B cell (primary cell): ENCODE measurements at regions not wholly inside any gene's neighbourhood (a gene's known extent, or its start where the extent isn't known, plus 50 kb on each side); places are given as distances from the start of the nearest gene placed in this dataset.

Source experiments
- ATAC-seq: fragments of 200-7000 bp; cut with Tn5 transposase; one replicate; pipeline ENCODE4 v1.10.0; 2021; ENCODE audit warnings: low read depth, mild to moderate bottlenecking, moderate number of reproducible peaks, moderate library complexity
- CTCF ChIA-PET: fragments of 350-600 bp; sonication (Branson Sonifier 250); formaldehyde crosslinking; loops from one replicate; lab custom pipeline; 2021; ENCODE audit warnings: antibody characterized with exemption, inconsistent platforms; lab: Charles Lee
- POLR2A ChIA-PET: fragments of 350-600 bp; sonication (Branson Sonifier 250); formaldehyde crosslinking; loops from one replicate; lab custom pipeline; 2021; ENCODE audit warnings: antibody characterized with exemption; lab: Charles Lee
- DNase-seq: peaks from one replicate; pipeline ENCODE4 v3.0.0; 2013
- H2AFZ ChIP-seq: 2 replicates; pipeline ENCODE4 v1.6.1; 2012; ENCODE audit warnings: mild to moderate bottlenecking, low read depth, low read length; ENCODE audit not compliant: insufficient read depth, poor library complexity, severe bottlenecking
- H3K27ac ChIP-seq, 2 donors: 1 replicate in 1 of 2; 2 replicates in 1 of 2; pipeline ENCODE4 v1.5.1; 2012 to 2013; ENCODE audit warnings: low read length in 2 of 2, mild to moderate bottlenecking in 2 of 2, moderate library complexity in 1 of 2
- H3K27me3 ChIP-seq, 4 experiments: fragments of 200-600 bp in 1 of 4; sonication (generic) in 1 of 4; replicated peaks in 1 of 4; 1 replicate in 2 of 4; 2 replicates in 2 of 4; pipeline versions ENCODE4 v1.6.1 to v1.7.0; 2013 to 2016; ENCODE audit warnings: low read length in 3 of 4, mild to moderate bottlenecking in 2 of 4, mixed read lengths in 1 of 4, moderate library complexity in 1 of 4; ENCODE audit not compliant: insufficient read depth in 4 of 4, control insufficient read depth in 3 of 4; ENCODE audit errors: control extremely low read depth in 1 of 4
- H3K36me3 ChIP-seq, 2 experiments: replicated peaks in 1 of 2; 1 replicate in 1 of 2; 2 replicates in 1 of 2; pipeline versions ENCODE4 v1.6.1 to v1.7.1; 2013; ENCODE audit warnings: low read length in 1 of 2; ENCODE audit not compliant: insufficient read depth in 2 of 2, control insufficient read depth in 1 of 2; ENCODE audit errors: control extremely low read depth in 1 of 2, extremely low read depth in 1 of 2
- H3K4me1 ChIP-seq, 2 donors: fragments of 200-600 bp in 1 of 2; sonication (generic) in 1 of 2; 1 replicate in 1 of 2; 2 replicates in 1 of 2; pipeline versions ENCODE4 v1.5.1 to v1.6.1; 2013 to 2017; ENCODE audit warnings: low read length in 2 of 2; ENCODE audit not compliant: control insufficient read depth in 2 of 2, insufficient read depth in 2 of 2
- H3K4me2 ChIP-seq: replicated peaks from 2 replicates; pipeline ENCODE3; 2012; ENCODE audit warnings: mild to moderate bottlenecking, low read depth, low read length; ENCODE audit not compliant: poor library complexity, severe bottlenecking
- H3K4me3 ChIP-seq, 5 experiments: fragments of 200-600 bp in 1 of 5; sonication (generic) in 1 of 5; 1 replicate in 3 of 5; 2 replicates in 2 of 5; pipeline versions ENCODE4 v1.5.1 to v1.7.0; 2011 to 2016; ENCODE audit warnings: low read length in 4 of 5, mild to moderate bottlenecking in 4 of 5, low read depth in 2 of 5, control low read depth in 1 of 5, moderate library complexity in 1 of 5; ENCODE audit not compliant: insufficient read depth in 1 of 5; ENCODE audit errors: control extremely low read depth in 1 of 5, extremely low read depth in 1 of 5
- H3K79me2 ChIP-seq: fragments of 200-600 bp; sonication (generic); one replicate; pipeline ENCODE4 v1.6.0; 2016; ENCODE audit warnings: low read length; ENCODE audit not compliant: control insufficient read depth, insufficient read depth
- H3K9ac ChIP-seq: fragments of 200-600 bp; sonication (generic); 2 replicates; pipeline ENCODE4 v1.6.1; 2017; ENCODE audit warnings: mild to moderate bottlenecking, low read length, moderate library complexity
- H3K9me3 ChIP-seq, 3 donors: one replicate each; pipeline versions ENCODE4 v1.6.1 to v1.7.1; 2013; ENCODE audit warnings: low read length in 2 of 3; ENCODE audit not compliant: control insufficient read depth in 2 of 3, insufficient read depth in 1 of 3; ENCODE audit errors: control extremely low read depth in 1 of 3
- H4K20me1 ChIP-seq: 2 replicates; pipeline ENCODE4 v1.6.0; 2012; ENCODE audit warnings: mild to moderate bottlenecking, low read length; ENCODE audit not compliant: insufficient read depth, control insufficient read depth, poor library complexity, severe bottlenecking
- H3K27ac Mint-ChIP-seq: one replicate; pipeline ENCODE4 v1.8.0; 2021; ENCODE audit warnings: mixed read lengths
- H3K27me3 Mint-ChIP-seq: one replicate; pipeline ENCODE4 v1.8.0; 2021; ENCODE audit warnings: mixed read lengths
- H3K4me1 Mint-ChIP-seq: one replicate; pipeline ENCODE4 v1.8.0; 2021; ENCODE audit warnings: mixed read lengths
- H3K4me3 Mint-ChIP-seq: one replicate; pipeline ENCODE4 v1.8.0; 2021; ENCODE audit warnings: mixed read lengths
- H3K9me3 Mint-ChIP-seq: one replicate; pipeline ENCODE4 v1.8.0; 2022; ENCODE audit warnings: mixed read lengths; ENCODE audit not compliant: insufficient read depth
- EZH2 ChIP-seq: IDR thresholded peaks from 2 replicates; pipeline ENCODE4 v1.6.1; 2012; ENCODE audit warnings: borderline replicate concordance, low read depth, mild to moderate bottlenecking, moderate library complexity, low read length; ENCODE audit not compliant: insufficient read depth, poor library complexity, severe bottlenecking
- WGBS: methylation state at CpG from one replicate; pipeline ENCODE4 v1.1.5; 2013; ENCODE audit warnings: missing lambda C conversion rate; ENCODE audit not compliant: insufficient coverage; 5-methylcytosine and 5-hydroxymethylcytosine counted together
- intact Hi-C: fragments of 100-400 bp; cut with micrococcal nuclease; formaldehyde crosslinking; loops from one replicate; pipeline ENCODE4 v1.10.0; 2022
- TF ChIP-seq, protein P1 (sequence below): fragments of 200-600 bp; IDR thresholded peaks from one replicate; pipeline ENCODE4 v1.8.0; 2022; ENCODE audit warnings: antibody characterized with exemption, mild to moderate bottlenecking

DNA sequence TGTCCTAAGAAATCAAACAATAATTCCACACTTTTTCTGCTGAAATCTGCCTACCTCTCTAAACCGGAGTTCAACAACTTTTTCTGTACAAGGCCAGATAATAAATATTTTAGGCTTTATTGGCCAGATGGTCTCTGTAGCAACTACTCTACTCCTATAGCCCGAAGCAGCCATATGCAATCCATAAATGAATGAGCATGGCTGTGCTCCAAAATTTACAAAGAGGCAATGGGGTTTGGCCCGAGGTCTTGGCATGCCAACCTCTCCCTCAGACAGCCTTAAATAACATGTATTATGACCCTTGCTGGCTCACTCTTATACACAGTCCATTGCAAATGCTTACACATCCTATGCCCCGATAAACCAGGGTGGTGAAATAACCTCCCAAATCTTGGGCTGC, 98.6 kb upstream of the GPM6A start:
- H3K9me3 Mint-ChIP-seq, result no peaks in the 10 kb centered on the region
- no peak for ATAC-seq
- H3K27me3 Mint-ChIP-seq, result no peaks in the 10 kb centered on the region
- H4K20me1 ChIP-seq, result no peaks in the 10 kb centered on the region
- CTCF ChIA-PET, result no interaction called here
- no peaks in the 10 kb centered on the region for H3K36me3 ChIP-seq
- TF ChIP-seq, protein P1, sequence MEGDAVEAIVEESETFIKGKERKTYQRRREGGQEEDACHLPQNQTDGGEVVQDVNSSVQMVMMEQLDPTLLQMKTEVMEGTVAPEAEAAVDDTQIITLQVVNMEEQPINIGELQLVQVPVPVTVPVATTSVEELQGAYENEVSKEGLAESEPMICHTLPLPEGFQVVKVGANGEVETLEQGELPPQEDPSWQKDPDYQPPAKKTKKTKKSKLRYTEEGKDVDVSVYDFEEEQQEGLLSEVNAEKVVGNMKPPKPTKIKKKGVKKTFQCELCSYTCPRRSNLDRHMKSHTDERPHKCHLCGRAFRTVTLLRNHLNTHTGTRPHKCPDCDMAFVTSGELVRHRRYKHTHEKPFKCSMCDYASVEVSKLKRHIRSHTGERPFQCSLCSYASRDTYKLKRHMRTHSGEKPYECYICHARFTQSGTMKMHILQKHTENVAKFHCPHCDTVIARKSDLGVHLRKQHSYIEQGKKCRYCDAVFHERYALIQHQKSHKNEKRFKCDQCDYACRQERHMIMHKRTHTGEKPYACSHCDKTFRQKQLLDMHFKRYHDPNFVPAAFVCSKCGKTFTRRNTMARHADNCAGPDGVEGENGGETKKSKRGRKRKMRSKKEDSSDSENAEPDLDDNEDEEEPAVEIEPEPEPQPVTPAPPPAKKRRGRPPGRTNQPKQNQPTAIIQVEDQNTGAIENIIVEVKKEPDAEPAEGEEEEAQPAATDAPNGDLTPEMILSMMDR, result no peak
- TF ChIP-seq EZH2, result no peak
- no peaks in the 10 kb centered on the region for H3K4me1 ChIP-seq
- H2AFZ ChIP-seq, result no peak overlapping the region
- POLR2A ChIA-PET, result no interaction called here
- H3K4me3 Mint-ChIP-seq, result no peak overlapping the region
- no peaks in the 10 kb centered on the region for H3K4me1 Mint-ChIP-seq
- H3K27me3 ChIP-seq, result no peaks in the 10 kb centered on the region
- no peak overlapping the region for H3K4me2 ChIP-seq
- H3K27ac Mint-ChIP-seq, result no peak overlapping the region
- H3K9ac ChIP-seq, result no peak overlapping the region
- no peaks in the 10 kb centered on the region for H3K9me3 ChIP-seq
- no peak overlapping the region for H3K4me3 ChIP-seq
- intact Hi-C loops, result no loop called here
- DNase-seq, result no peak
- 90% methylated on average over 3 of the region's 4 CpGs for WGBS
- H3K79me2 ChIP-seq, result no peaks in the 10 kb centered on the region
- no peak overlapping the region for H3K27ac ChIP-seq

GRCh38 chr4:175916626-175917351, 104.7 kb upstream of the GPM6A start:
- Mint-ChIP-seq H3K9me3 (no peaks in the 10 kb centered on the region), H3K27me3 (no peaks in the 10 kb centered on the region), H3K4me3 (no peak overlapping the region), H3K27ac (no peak overlapping the region), H3K4me1 (no peaks in the 10 kb centered on the region)
- Histone ChIP-seq H2AFZ (no peak overlapping the region), H3K4me2 (no peak overlapping the region), H3K79me2 (no peaks in the 10 kb centered on the region), H3K27ac (no peak overlapping the region), H4K20me1 (no peaks in the 10 kb centered on the region), H3K4me3 (no peak overlapping the region), H3K36me3 (no peaks in the 10 kb centered on the region), H3K9ac (no peak overlapping the region), H3K9me3 (no peaks in the 10 kb centered on the region), H3K4me1 (no peaks in the 10 kb centered on the region), H3K27me3 (no peaks in the 10 kb centered on the region)
- no peak for ATAC-seq
- CTCF ChIA-PET, result no interaction called here
- POLR2A ChIA-PET, result no interaction called here
- DNase-seq, result no peak
- intact Hi-C loops, result no loop called here
- whole genome bisulfite sequencing, result 97% methylated on average over 4 of the region's 6 CpGs
- TF ChIP-seq, protein P1, result no peak
- TF ChIP-seq EZH2, result no peak
